ENCODE measurements at regions not wholly inside any gene's neighbourhood (a gene's known extent, or its start where the extent isn't known, plus 50 kb on each side); places are given as distances from the start of the nearest gene placed in this dataset.

DNA sequence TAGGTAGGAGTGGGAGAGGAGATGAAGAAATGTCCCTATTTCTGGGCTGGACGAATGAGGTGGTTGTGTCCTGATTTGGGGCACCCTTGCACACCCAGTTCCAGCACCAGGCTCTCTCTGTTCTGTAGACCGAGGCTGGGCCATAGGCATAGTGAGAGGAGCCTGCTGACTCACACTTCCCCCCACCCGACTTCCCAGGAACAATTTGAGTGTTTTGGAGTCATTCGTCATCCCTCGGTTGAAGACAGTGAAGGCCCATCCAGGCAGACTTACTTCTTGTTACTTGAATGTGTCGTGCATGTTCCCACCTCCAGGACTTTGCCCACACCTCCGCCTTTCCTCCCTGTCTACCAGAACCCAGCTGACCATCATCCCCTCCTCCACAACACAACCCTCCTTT lies 179.1 kb downstream of the HAUS1 start:
- TF ChIP-seq EZH2 (IDR thresholded peaks at IDR 0.05; ENCODE audit: insufficient read depth, poor library complexity, severe bottlenecking) (no peak), EZH2phosphoT487 (IDR thresholded peaks at IDR 0.05; ENCODE audit: insufficient read depth, low read depth) (no peak)
